ENCODE measurements at regions not wholly inside any gene's neighbourhood (a gene's known extent, or its start where the extent isn't known, plus 50 kb on each side); places are given as distances from the start of the nearest gene placed in this dataset.

DNA sequence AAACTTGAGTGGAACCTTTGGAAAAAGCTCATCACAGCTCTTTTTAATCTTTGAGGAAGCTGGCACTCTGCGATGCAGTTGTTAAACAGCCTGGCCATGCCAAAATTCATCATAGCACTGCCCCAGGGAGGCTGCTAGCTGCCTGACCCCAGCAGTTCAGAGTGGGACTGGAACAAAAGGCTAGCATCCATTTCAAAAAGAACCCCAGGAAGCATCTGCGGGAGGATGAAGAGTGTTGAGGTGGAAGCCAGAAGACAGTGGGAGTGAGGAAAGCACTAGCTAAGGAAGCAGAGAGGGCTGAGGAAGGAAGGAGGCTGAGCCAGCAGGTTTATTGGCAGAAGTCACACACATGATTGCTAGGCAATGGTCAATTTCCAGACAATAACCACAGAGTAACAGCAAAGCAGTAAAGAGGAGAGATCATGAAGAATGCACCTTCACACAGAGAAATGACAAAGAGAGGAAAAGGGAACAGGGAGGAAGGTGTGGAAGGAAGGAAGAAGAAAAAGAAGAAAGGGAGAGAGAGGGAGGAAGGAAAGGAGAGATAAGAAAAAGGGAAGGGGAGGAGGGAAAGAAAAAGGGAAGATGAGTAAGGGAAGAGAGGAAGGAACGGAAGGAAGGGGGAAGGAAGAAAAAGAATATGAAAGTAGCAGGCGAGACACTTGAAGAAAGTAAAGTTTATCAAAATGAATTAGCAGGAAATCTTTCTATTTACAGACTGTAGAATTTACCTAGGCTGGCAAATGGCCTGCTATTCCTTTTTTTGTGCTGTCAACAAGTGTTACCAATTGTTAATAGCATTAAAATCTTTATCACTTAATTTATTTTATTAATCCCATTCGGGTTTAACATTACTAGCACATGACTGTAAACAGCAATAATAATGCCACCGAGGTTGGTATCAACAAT, 270.0 kb upstream of the PSMD7 start:
- Histone ChIP-seq H3K18ac (ENCODE audit: low read depth, low read length) (no peak overlapping the region), H3K9me3 (ENCODE audit: control insufficient read depth, insufficient read depth, low read length) (no peaks in the 10 kb centered on the region), H2BK20ac (ENCODE audit: low read depth, low read length) (no peak overlapping the region), H2AK5ac (ENCODE audit: low read depth, low read length) (no peak overlapping the region), H2BK5ac (ENCODE audit: low read depth, low read length, poor library complexity, severe bottlenecking) (no peak overlapping the region), H4K91ac (ENCODE audit: insufficient read depth, low read depth, low read length) (no peak overlapping the region), H3K4me3 (ENCODE audit: insufficient read depth, low read depth, low read length) (no peak overlapping the region), H3K56ac (ENCODE audit: extremely low read depth, insufficient read depth, low read length) (no peak overlapping the region), H3K4ac (ENCODE audit: low read depth, low read length) (no peak overlapping the region), H3K4me1 (ENCODE audit: control insufficient read depth, insufficient read depth, low read length) (no peaks in the 10 kb centered on the region), H3K14ac (replicated peaks; ENCODE audit: low read depth, low read length) (no peak overlapping the region), H3K27me3 (ENCODE audit: control insufficient read depth, insufficient read depth, low read length) (no peaks in the 10 kb centered on the region; the same call in 1 of the 2 replicates), H3K23ac (ENCODE audit: low read depth, low read length) (no peak overlapping the region), H4K20me1 (ENCODE audit: insufficient read depth, low read length) (no peaks in the 10 kb centered on the region), H4K8ac (ENCODE audit: low read depth in 2 of 2, low read length in 2 of 2) (no peak overlapping the region), H3K9ac (ENCODE audit: low read depth, low read length) (no peak overlapping the region), H4K5ac (ENCODE audit: low read depth, low read length) (no peak overlapping the region), H2BK120ac (ENCODE audit: low read depth, low read length) (no peak overlapping the region), H3K9me1 (ENCODE audit: insufficient read depth, low read length) (no peaks in the 10 kb centered on the region), H3K27ac (ENCODE audit: insufficient read depth, low read length) (no peak overlapping the region), H3K4me2 (ENCODE audit: low read depth, low read length) (no peak overlapping the region), H3K79me1 (ENCODE audit: low read depth in 1 of 2, low read length in 2 of 2) (no peaks in the 10 kb centered on the region), H2AFZ (replicated peaks; ENCODE audit: low read length, poor library complexity) (no peak overlapping the region), H2AK9ac (replicated peaks; ENCODE audit: low read depth, low read length, poor library complexity) (no peak overlapping the region), H3K36me3 (ENCODE audit: control insufficient read depth, insufficient read depth, low read length) (no peaks in the 10 kb centered on the region), H2BK15ac (ENCODE audit: low read depth, low read length) (no peak overlapping the region)
- no peak for TF ChIP-seq RCOR1 (IDR thresholded peaks at IDR 0.05; ENCODE audit: insufficient replicate concordance, low read length)
- TF ChIP-seq RFX5 (IDR thresholded peaks at IDR 0.05; ENCODE audit: low read depth, low read length): no peak
- no peak for TF ChIP-seq CHD1 (IDR thresholded peaks at IDR 0.05; ENCODE audit: low read depth, low read length)
- TF ChIP-seq MAFK (IDR thresholded peaks at IDR 0.05; ENCODE audit: low read depth, low read length): no peak
- no peak for TF ChIP-seq BHLHE40 (IDR thresholded peaks at IDR 0.05; ENCODE audit: low read depth, low read length)
- no peak for TF ChIP-seq CTCF (conservative IDR thresholded peaks at IDR 0.05; ENCODE audit: low read depth, low read length)
- TF ChIP-seq RAD21 (IDR thresholded peaks at IDR 0.05; ENCODE audit: low read length): no peak
- WGBS, 2 experiments (ENCODE audit: extremely low coverage in 2 of 2, insufficient read length in 1 of 2): 0 to 100% methylated on average over 1 of the region's 6 CpGs
- ChIA-PET CTCF (no interaction called here), POLR2A (ENCODE audit: unreplicated experiment) (no interaction called here)
- no peak for ATAC-seq (ENCODE audit: low read depth)
- dilution Hi-C loops (cut with HindIII; ENCODE audit: low sequenced_read_pairs, unreplicated experiment) (no loop called here), in situ Hi-C loops (cut with MboI; ENCODE audit: low sequenced_read_pairs) (no loop called here), intact Hi-C loops (cut with micrococcal nuclease) (no loop called here)
- no TSS peak for BruUV-seq (replicated peaks)
- no peak for DNase-seq
